ENCODE measurements at regions not wholly inside any gene's neighbourhood (a gene's known extent, or its start where the extent isn't known, plus 50 kb on each side); places are given as distances from the start of the nearest gene placed in this dataset.

DNA sequence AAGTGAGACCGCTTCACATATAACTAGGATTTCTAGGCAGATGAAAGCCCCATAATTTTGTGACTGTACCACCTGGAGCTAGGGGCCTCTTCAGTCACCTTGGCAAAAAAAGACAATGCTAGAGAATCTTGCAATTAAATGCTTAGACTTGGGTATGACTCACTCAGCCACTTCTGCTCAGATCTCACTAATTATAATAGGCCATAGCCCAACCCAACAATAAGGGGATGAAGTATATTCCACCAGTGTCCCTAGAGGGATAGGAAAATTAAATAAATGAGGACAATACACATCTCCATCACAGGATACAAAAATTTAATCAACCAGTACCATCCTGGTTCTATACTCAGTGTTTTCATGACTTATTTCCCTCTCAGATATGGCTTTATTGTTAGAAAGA, 1079.9 kb upstream of the C9orf72 start:
- TF ChIP-seq, protein P1, sequence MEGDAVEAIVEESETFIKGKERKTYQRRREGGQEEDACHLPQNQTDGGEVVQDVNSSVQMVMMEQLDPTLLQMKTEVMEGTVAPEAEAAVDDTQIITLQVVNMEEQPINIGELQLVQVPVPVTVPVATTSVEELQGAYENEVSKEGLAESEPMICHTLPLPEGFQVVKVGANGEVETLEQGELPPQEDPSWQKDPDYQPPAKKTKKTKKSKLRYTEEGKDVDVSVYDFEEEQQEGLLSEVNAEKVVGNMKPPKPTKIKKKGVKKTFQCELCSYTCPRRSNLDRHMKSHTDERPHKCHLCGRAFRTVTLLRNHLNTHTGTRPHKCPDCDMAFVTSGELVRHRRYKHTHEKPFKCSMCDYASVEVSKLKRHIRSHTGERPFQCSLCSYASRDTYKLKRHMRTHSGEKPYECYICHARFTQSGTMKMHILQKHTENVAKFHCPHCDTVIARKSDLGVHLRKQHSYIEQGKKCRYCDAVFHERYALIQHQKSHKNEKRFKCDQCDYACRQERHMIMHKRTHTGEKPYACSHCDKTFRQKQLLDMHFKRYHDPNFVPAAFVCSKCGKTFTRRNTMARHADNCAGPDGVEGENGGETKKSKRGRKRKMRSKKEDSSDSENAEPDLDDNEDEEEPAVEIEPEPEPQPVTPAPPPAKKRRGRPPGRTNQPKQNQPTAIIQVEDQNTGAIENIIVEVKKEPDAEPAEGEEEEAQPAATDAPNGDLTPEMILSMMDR (IDR thresholded peaks at IDR 0.05), result no peak
- TF ChIP-seq POLR2A (IDR thresholded peaks at IDR 0.05), result no peak

All from thyroid gland (tissue), 4 donors.